B cell (primary cell): ENCODE measurements at regions not wholly inside any gene's neighbourhood (a gene's known extent, or its start where the extent isn't known, plus 50 kb on each side); places are given as distances from the start of the nearest gene placed in this dataset.

Experiments used
- ATAC-seq: fragments of 200-7000 bp; cut with Tn5 transposase; one replicate; pipeline ENCODE4 v1.10.0; 2021; ENCODE audit warnings: low read depth, mild to moderate bottlenecking, moderate number of reproducible peaks, moderate library complexity
- CTCF ChIA-PET: fragments of 350-600 bp; sonication (Branson Sonifier 250); formaldehyde crosslinking; loops from one replicate; lab custom pipeline; 2021; ENCODE audit warnings: antibody characterized with exemption, inconsistent platforms; lab: Charles Lee
- POLR2A ChIA-PET: fragments of 350-600 bp; sonication (Branson Sonifier 250); formaldehyde crosslinking; loops from one replicate; lab custom pipeline; 2021; ENCODE audit warnings: antibody characterized with exemption; lab: Charles Lee
- DNase-seq: peaks from one replicate; pipeline ENCODE4 v3.0.0; 2013
- H2AFZ ChIP-seq: 2 replicates; pipeline ENCODE4 v1.6.1; 2012; ENCODE audit warnings: mild to moderate bottlenecking, low read depth, low read length; ENCODE audit not compliant: insufficient read depth, poor library complexity, severe bottlenecking
- H3K27ac ChIP-seq, 2 donors: 1 replicate in 1 of 2; 2 replicates in 1 of 2; pipeline ENCODE4 v1.5.1; 2012 to 2013; ENCODE audit warnings: low read length in 2 of 2, mild to moderate bottlenecking in 2 of 2, moderate library complexity in 1 of 2
- H3K27me3 ChIP-seq, 4 experiments: fragments of 200-600 bp in 1 of 4; sonication (generic) in 1 of 4; replicated peaks in 1 of 4; 1 replicate in 2 of 4; 2 replicates in 2 of 4; pipeline versions ENCODE4 v1.6.1 to v1.7.0; 2013 to 2016; ENCODE audit warnings: low read length in 3 of 4, mild to moderate bottlenecking in 2 of 4, mixed read lengths in 1 of 4, moderate library complexity in 1 of 4; ENCODE audit not compliant: insufficient read depth in 4 of 4, control insufficient read depth in 3 of 4; ENCODE audit errors: control extremely low read depth in 1 of 4
- H3K36me3 ChIP-seq, 2 experiments: replicated peaks in 1 of 2; 1 replicate in 1 of 2; 2 replicates in 1 of 2; pipeline versions ENCODE4 v1.6.1 to v1.7.1; 2013; ENCODE audit warnings: low read length in 1 of 2; ENCODE audit not compliant: insufficient read depth in 2 of 2, control insufficient read depth in 1 of 2; ENCODE audit errors: control extremely low read depth in 1 of 2, extremely low read depth in 1 of 2
- H3K4me1 ChIP-seq, 2 donors: fragments of 200-600 bp in 1 of 2; sonication (generic) in 1 of 2; 1 replicate in 1 of 2; 2 replicates in 1 of 2; pipeline versions ENCODE4 v1.5.1 to v1.6.1; 2013 to 2017; ENCODE audit warnings: low read length in 2 of 2; ENCODE audit not compliant: control insufficient read depth in 2 of 2, insufficient read depth in 2 of 2
- H3K4me2 ChIP-seq: replicated peaks from 2 replicates; pipeline ENCODE3; 2012; ENCODE audit warnings: mild to moderate bottlenecking, low read depth, low read length; ENCODE audit not compliant: poor library complexity, severe bottlenecking
- H3K4me3 ChIP-seq, 5 experiments: fragments of 200-600 bp in 1 of 5; sonication (generic) in 1 of 5; 1 replicate in 3 of 5; 2 replicates in 2 of 5; pipeline versions ENCODE4 v1.5.1 to v1.7.0; 2011 to 2016; ENCODE audit warnings: low read length in 4 of 5, mild to moderate bottlenecking in 4 of 5, low read depth in 2 of 5, control low read depth in 1 of 5, moderate library complexity in 1 of 5; ENCODE audit not compliant: insufficient read depth in 1 of 5; ENCODE audit errors: control extremely low read depth in 1 of 5, extremely low read depth in 1 of 5
- H3K79me2 ChIP-seq: fragments of 200-600 bp; sonication (generic); one replicate; pipeline ENCODE4 v1.6.0; 2016; ENCODE audit warnings: low read length; ENCODE audit not compliant: control insufficient read depth, insufficient read depth
- H3K9ac ChIP-seq: fragments of 200-600 bp; sonication (generic); 2 replicates; pipeline ENCODE4 v1.6.1; 2017; ENCODE audit warnings: mild to moderate bottlenecking, low read length, moderate library complexity
- H3K9me3 ChIP-seq, 3 donors: one replicate each; pipeline versions ENCODE4 v1.6.1 to v1.7.1; 2013; ENCODE audit warnings: low read length in 2 of 3; ENCODE audit not compliant: control insufficient read depth in 2 of 3, insufficient read depth in 1 of 3; ENCODE audit errors: control extremely low read depth in 1 of 3
- H4K20me1 ChIP-seq: 2 replicates; pipeline ENCODE4 v1.6.0; 2012; ENCODE audit warnings: mild to moderate bottlenecking, low read length; ENCODE audit not compliant: insufficient read depth, control insufficient read depth, poor library complexity, severe bottlenecking
- H3K27ac Mint-ChIP-seq: one replicate; pipeline ENCODE4 v1.8.0; 2021; ENCODE audit warnings: mixed read lengths
- H3K27me3 Mint-ChIP-seq: one replicate; pipeline ENCODE4 v1.8.0; 2021; ENCODE audit warnings: mixed read lengths
- H3K4me1 Mint-ChIP-seq: one replicate; pipeline ENCODE4 v1.8.0; 2021; ENCODE audit warnings: mixed read lengths
- H3K4me3 Mint-ChIP-seq: one replicate; pipeline ENCODE4 v1.8.0; 2021; ENCODE audit warnings: mixed read lengths
- H3K9me3 Mint-ChIP-seq: one replicate; pipeline ENCODE4 v1.8.0; 2022; ENCODE audit warnings: mixed read lengths; ENCODE audit not compliant: insufficient read depth
- EZH2 ChIP-seq: IDR thresholded peaks from 2 replicates; pipeline ENCODE4 v1.6.1; 2012; ENCODE audit warnings: borderline replicate concordance, low read depth, mild to moderate bottlenecking, moderate library complexity, low read length; ENCODE audit not compliant: insufficient read depth, poor library complexity, severe bottlenecking
- WGBS: methylation state at CpG from one replicate; pipeline ENCODE4 v1.1.5; 2013; ENCODE audit warnings: missing lambda C conversion rate; ENCODE audit not compliant: insufficient coverage; 5-methylcytosine and 5-hydroxymethylcytosine counted together
- intact Hi-C: fragments of 100-400 bp; cut with micrococcal nuclease; formaldehyde crosslinking; loops from one replicate; pipeline ENCODE4 v1.10.0; 2022
- TF ChIP-seq, protein P1 (sequence below): fragments of 200-600 bp; IDR thresholded peaks from one replicate; pipeline ENCODE4 v1.8.0; 2022; ENCODE audit warnings: antibody characterized with exemption, mild to moderate bottlenecking

- Histone ChIP-seq H3K79me2 (no peaks in the 10 kb centered on the region), H3K4me2 (no peak overlapping the region), H3K27ac (no peak overlapping the region), H3K4me3 (no peak overlapping the region), H3K4me1 (no peaks in the 10 kb centered on the region), H3K9ac (no peak overlapping the region), H4K20me1 (no peaks in the 10 kb centered on the region), H3K27me3 (no peaks in the 10 kb centered on the region), H3K36me3 (no peaks in the 10 kb centered on the region), H2AFZ (no peak overlapping the region), H3K9me3 (no peaks in the 10 kb centered on the region)
- intact Hi-C loops: no loop called here
- ChIA-PET CTCF (no interaction called here), POLR2A (no interaction called here)
- TF ChIP-seq EZH2: no peak
- H3K4me3 Mint-ChIP-seq: no peak overlapping the region
- no peak overlapping the region for H3K27ac Mint-ChIP-seq
- peaks cover 4% of the 10 kb centered on the region for H3K4me1 Mint-ChIP-seq
- no peaks in the 10 kb centered on the region for H3K27me3 Mint-ChIP-seq
- WGBS: 96% methylated on average over 3 of the region's 4 CpGs
- no peaks in the 10 kb centered on the region for H3K9me3 Mint-ChIP-seq
- no peak for DNase-seq
- no peak for ATAC-seq
Measured at GRCh38 chr1:239560921-239561320, 174.6 kb downstream of the CHRM3 start.

GRCh38 chr1:239562095-239562494 is 175.7 kb downstream of the CHRM3 start:
- Histone ChIP-seq H3K36me3 (no peaks in the 10 kb centered on the region), H3K27me3 (no peaks in the 10 kb centered on the region), H3K27ac (no peak overlapping the region), H4K20me1 (no peaks in the 10 kb centered on the region), H2AFZ (no peak overlapping the region), H3K79me2 (no peaks in the 10 kb centered on the region), H3K9ac (no peak overlapping the region), H3K4me1 (no peaks in the 10 kb centered on the region), H3K9me3 (no peaks in the 10 kb centered on the region), H3K4me3 (no peak overlapping the region), H3K4me2 (no peak overlapping the region)
- ChIA-PET POLR2A (no interaction called here), CTCF (interaction anchor here (0.7 kb wide), 1 partner anchor 1047 kb away, joined by 3 read pairs; no protein-coding TSS in a partner anchor)
- ATAC-seq (no peak), DNase-seq (no peak)
- H3K4me1 Mint-ChIP-seq: peaks cover 4% of the 10 kb centered on the region
- H3K9me3 Mint-ChIP-seq: no peaks in the 10 kb centered on the region
- H3K27me3 Mint-ChIP-seq: no peaks in the 10 kb centered on the region
- intact Hi-C loops: no loop called here
- TF ChIP-seq, protein P1, sequence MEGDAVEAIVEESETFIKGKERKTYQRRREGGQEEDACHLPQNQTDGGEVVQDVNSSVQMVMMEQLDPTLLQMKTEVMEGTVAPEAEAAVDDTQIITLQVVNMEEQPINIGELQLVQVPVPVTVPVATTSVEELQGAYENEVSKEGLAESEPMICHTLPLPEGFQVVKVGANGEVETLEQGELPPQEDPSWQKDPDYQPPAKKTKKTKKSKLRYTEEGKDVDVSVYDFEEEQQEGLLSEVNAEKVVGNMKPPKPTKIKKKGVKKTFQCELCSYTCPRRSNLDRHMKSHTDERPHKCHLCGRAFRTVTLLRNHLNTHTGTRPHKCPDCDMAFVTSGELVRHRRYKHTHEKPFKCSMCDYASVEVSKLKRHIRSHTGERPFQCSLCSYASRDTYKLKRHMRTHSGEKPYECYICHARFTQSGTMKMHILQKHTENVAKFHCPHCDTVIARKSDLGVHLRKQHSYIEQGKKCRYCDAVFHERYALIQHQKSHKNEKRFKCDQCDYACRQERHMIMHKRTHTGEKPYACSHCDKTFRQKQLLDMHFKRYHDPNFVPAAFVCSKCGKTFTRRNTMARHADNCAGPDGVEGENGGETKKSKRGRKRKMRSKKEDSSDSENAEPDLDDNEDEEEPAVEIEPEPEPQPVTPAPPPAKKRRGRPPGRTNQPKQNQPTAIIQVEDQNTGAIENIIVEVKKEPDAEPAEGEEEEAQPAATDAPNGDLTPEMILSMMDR: no peak
- no peak for TF ChIP-seq EZH2
- H3K4me3 Mint-ChIP-seq: no peak overlapping the region
- H3K27ac Mint-ChIP-seq: no peak overlapping the region
- no CpG with 5 or more reads among the region's 6 CpGs for WGBS
